Kidney glomerular epithelial cell (primary cell): ENCODE measurements at regions not wholly inside any gene's neighbourhood (a gene's known extent, or its start where the extent isn't known, plus 50 kb on each side); places are given as distances from the start of the nearest gene placed in this dataset.
"Not testable (repeated sequence)": the region's sequence is repeated elsewhere in the genome, so short reads cannot be mapped to it uniquely, and the experiment has no call there.

Source experiments
- DNase-seq: peaks from one replicate; lab custom pipeline; 2025; lab: John Stamatoyannopoulos, UW

DNA sequence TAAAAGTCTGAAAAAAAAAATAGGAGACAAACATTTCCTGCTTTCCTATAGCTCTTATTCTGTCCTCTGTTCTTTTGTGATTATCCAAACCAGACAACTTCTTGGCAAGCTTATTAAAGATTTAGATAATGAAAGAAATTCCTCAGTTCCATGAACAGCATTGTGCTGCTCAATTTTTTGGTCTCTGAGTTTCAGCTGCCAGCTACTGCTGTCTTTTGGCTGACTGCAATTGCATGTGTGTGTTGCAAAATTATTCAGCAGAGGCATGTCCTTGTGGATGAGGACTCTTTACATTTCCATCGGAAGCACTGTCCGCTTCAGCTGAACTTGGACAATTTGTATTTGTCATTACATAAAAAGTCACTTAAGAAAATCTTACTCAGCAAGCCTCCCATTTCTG, 397.3 kb upstream of the RASGRP1 start:
- DNase-seq, result no peak

DNA sequence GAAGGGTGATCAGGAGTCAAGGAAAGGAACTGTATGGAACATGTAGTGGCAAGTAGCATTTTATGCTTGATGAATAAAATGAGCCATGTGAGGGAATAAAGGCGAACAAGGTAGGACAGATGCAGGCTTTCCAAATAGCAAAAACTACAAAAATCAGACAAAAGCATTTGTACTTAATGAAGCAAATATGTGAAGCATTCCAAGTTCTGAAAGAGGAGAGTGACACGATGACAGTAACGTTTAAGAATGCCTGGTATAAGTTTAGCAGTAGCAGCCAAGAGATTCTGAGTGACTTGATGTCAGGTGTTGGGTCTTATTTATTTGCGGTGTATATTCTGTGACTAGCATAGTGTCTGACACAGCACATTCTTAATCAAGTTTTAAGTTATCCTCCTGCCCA, 408.2 kb upstream of the RASGRP1 start:
- DNase-seq, result peak; percentile 27

DNA sequence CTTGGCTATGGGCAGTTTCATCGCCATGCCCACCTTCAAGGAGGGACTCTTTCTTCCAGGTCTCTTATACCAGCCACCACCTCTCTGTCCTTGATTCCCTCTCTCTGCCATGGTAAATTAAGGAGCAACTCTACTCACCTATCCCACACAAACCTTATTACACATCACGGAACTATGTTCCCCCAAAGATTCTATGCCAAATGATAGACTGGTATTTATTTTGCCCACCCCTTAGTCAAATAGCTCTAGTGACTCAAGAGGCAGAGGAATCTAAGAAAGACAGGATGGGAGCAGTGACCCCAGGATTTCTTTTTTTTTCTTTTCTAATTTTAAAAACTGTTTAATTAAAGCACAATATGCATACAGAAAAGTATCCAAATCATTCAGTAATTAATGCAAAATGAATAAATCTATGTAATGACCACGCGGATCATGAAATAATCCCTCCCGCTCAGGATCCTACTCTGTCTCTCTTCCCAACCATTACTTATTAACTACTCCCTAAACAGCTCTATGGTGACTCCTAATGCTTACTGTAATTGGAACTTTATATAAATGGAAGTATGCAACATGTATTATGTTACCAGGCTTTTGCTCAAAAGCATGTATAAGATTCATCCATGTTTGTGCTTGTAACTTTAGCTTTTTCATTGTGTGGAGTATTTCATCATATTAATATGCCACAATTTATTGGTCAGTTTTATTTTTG, 410.8 kb upstream of the RASGRP1 start:
- DNase-seq, result peak; percentile 69

GRCh38 chr15:38991126-38991525, 426.5 kb upstream of the RASGRP1 start:
- DNase-seq, result peak; percentile 71

DNA sequence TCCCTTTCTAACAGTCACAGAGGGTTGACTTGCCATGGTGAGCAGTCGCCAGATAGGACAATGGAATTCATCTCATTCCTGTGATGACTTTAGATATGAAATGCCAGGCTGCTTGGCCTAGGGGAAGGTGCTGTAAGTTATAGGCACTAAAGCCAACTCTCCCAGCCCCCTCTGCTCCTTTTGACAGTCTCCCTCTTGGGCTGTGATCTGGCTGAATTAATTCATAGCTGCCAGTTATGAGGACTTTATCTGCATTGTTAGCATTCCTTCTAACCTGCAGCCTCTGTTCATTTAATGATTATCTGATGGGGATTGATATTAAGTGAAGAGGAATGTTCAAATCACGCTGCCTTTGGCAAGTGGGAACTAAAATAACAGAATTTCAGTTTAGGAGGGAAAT, 427.1 kb upstream of the RASGRP1 start:
- DNase-seq, result peak; percentile 81

GRCh38 chr15:38992506-38992905, 427.9 kb upstream of the RASGRP1 start:
- no peak for DNase-seq

- DNase-seq, result no peak
These were observed 428.3 kb upstream of the RASGRP1 start for GRCh38 chr15:38992930-38993329.

GRCh38 chr15:38994310-38994709, 429.7 kb upstream of the RASGRP1 start:
- DNase-seq, result no peak

- peak; percentile 99 for DNase-seq
These were observed 431.6 kb upstream of the RASGRP1 start for GRCh38 chr15:38996111-38996631.

DNA sequence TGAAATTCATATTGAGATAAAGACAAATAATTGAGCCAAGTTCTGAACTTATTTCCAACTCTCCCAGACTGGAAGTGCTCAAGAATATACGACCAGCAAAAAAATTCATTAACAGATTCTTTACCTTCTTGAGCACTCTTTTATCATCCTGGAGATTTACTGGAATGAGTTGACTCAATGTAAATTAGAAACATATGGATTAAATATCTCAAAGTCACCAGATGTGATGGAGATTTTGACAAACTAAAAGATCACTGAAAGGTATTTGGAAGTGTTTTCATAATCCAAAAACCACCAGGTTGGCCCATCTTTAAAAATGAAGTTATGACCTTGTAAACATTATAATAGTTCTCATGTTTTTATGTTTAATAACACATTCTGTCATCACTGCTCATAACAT, 433.2 kb upstream of the RASGRP1 start:
- no peak for DNase-seq

DNA sequence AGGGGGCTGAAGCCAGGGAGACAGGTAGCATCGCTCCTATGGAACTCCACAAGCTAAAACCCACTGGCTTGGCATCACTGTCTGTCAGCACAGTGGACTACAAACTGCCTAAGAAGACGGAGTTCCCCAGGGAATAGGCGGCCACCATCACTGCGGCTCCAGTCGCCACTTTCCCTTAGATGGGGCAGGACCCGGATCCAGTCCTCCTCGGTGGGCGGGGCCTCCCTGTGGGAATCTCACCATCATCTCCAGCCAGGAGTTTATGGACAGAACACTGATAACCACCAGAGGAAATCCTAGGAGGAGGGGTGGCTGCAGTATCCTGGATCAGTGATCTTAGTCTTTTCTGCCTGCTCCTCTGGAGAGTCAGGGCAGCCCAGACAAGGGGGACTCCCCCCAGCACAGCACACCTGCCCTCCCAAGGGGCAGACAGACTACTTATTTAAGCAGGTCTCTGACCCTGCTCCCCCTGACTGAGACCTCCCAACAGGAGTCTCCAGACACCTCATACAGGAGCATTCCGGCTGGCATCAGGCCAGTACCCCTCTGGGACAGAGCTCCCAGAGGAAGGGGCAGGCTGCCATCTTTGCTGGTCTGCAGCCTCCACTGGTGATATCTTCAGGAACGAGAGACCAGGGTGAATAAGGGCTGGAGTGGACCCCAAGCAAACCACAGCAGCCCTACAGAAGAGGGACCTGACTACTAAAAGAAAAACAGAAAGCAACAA, 435.6 kb upstream of the RASGRP1 start:
- no peak for DNase-seq

DNA sequence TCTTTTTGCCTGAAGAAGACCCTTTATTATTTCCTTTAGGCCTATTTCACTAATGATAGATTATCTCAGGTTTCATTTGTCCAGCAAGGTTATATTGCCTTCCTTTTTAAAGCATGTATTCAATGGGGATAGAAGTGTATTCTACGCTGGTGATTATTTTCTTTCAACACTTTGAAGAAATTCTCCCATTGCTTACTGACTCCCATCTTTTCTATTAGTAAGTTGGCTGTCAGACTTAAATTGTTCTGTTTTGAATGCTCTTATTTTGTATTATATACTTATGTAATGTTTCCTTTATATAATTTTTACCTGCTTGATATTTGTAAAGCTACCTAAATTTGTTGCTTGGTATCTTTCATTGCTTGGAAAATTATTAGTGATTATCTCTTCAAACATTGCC, 445.1 kb upstream of the RASGRP1 start:
- no peak for DNase-seq

DNA sequence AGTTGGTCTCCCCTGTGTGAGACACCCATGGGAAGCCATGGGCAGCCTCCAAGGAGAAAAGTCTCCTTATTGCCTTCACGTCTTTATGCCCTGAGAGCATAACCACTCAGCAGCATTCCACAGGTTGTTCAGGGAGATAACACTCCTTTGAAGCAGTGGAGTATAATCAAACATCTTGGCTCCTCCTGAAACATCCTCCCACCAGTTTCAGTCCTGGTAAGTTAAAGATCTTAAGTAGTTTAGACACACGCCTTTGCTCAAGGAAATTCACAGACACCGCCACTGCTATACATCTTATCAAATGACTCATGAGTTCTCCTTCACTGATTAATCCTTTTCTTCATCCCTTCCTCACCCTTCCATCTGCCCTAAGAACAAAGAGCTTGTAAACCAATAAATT, 446.5 kb upstream of the RASGRP1 start:
- not testable (repeated sequence) for DNase-seq

DNA sequence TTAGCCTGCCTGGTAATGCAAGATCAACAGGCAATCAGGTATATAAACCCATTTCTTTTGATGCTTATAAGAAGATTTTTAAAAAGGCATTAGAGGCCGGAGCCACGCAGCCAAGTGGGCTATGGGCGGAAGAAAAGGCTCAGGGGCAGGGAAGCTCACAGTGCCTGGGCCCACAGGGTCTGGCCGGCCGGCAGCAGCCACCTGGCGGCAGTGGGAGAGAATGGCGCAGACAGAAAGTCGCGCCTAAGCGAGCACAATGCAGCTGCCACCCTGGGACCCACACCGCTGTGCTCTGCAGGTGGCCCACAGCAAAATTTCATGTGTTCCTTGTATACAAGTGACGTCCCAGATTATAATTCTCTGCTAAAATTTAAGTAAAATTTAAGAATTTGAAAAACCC, 448.6 kb upstream of the RASGRP1 start:
- DNase-seq, result no peak

GRCh38 chr15:39014682-39015081, 450.1 kb upstream of the RASGRP1 start:
- no peak for DNase-seq

GRCh38 chr15:39016706-39017105, 452.1 kb upstream of the RASGRP1 start:
- peak; percentile 82 for DNase-seq

GRCh38 chr15:39018966-39019365, 454.4 kb upstream of the RASGRP1 start:
- DNase-seq, result no peak

GRCh38 chr15:39021341-39021740, 456.7 kb upstream of the RASGRP1 start:
- DNase-seq, result no peak

DNA sequence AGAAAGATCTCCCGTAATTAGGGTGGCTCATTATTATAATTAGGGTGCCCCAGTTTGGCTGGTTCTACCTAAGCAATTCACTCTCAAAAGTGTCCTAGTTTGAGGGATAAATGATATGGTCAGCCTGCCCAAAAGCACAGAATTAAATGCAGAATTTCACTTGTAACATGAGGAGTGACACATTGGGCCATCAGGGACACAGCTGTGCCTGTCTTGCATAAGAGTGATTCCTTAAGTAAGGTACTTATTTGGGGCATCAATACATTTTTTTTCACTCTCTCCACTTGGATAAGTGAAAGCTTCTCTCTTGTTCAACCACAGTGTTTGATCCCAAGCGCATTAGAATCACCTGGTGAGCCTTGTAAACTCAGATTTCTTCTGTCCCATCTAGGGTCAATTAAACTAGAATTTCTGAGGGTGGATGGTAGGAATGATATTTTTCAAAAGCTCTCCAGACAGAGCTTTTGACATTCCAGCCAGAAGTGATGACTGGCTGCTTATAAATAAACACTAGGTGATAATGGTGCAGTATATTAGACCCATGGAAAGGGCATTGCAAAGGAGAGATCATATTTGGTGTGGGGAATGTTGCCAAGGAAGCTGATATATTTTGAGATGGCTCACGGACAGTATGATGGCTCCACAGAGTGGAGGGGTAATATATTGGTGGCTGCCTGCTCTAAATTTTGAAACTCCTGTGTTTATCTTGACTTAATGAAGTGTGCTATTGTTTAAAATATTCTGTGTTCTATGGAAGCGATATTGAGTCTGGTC, 458.1 kb upstream of the RASGRP1 start:
- DNase-seq, result no peak

DNA sequence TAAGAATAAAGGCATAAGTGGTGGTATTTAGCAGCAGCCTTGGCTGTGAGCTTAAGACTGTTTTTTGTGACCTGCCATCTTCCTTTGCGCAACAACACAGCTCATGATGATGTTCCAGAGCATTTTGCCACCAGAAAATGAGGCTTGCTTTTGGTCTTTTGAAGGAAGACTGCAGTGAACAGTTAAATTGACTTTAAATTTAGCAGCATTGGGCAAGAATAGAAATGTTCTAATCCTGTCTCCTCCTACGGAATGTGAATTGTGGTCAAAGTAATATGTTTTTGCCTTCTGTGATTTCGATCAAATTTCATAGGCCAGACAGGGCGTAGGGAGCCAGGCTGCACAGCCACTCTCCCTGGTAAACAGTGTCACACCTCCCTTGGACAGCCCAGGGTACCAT, 460.7 kb upstream of the RASGRP1 start:
- DNase-seq, result no peak

- no peak for DNase-seq
These were observed 461.3 kb upstream of the RASGRP1 start for GRCh38 chr15:39025881-39026280.

DNA sequence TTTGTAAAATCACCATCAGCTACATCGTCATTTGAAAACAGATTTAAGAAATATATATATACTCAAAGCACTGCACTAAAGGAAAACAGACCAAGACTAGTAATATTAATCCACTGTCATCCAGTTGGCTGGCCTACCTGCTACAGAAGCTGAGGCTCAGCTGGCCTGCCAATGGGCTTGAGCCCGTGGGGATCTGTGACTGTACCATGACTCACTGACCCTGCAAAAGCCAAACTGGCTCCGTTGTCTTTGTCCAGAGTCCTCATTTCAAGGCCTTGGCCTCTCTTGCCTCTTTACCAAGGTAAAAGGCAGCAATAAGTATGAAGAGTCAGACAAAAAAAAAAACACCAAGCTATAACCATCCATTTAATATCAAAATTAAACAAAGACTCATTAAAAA, 463.5 kb upstream of the RASGRP1 start:
- no peak for DNase-seq

- DNase-seq, result no peak
These were observed 465.1 kb upstream of the RASGRP1 start for GRCh38 chr15:39029741-39030140.
